GM12872 (cell line): ENCODE measurements at regions not wholly inside any gene's neighbourhood (a gene's known extent, or its start where the extent isn't known, plus 50 kb on each side); places are given as distances from the start of the nearest gene placed in this dataset.

Source experiments
- TF ChIP-seq, protein P1 (sequence below): IDR thresholded peaks from 3 replicates; pipeline ENCODE4 v1.5.1; 2011; ENCODE audit warnings: low read depth, mild to moderate bottlenecking, low read length, moderate library complexity; ENCODE audit not compliant: insufficient read depth

DNA sequence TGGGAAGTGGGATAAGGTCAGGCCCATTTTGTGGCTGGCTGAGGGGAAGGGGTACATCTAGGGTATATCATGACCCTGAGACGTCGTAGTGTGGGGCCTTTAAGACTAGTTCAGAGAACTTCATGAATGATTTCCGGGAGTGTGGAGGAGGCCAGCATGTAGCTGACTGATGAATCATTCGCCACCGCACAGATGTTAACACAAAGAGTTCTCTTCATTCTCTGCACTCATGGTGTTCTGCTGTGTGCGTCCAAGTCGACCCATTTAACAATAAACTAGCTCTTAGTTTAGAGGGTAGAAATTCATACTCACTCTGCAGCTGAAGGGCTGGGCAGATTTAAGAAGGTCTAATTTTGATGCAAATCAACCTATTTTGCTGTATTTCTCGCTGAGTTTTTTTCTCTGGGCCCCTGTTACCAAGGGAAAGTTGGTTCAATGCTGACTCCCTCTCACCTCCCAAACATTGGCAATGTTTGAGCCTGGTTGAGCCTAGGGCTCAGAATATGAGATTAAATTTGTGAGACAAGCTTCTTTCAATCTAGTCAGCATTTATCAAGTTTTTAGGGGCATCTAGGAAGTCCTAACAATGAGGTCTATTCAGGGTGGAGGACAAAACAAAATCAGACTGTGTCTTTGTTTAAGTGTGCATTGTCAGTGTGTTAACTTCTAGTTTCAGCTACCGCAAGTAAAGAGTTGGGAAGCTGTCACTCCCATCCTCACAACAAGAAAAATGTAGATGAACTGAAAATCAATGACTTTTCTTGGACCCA is 106.8 kb upstream of the CBLN4 start:
- TF ChIP-seq, protein P1, sequence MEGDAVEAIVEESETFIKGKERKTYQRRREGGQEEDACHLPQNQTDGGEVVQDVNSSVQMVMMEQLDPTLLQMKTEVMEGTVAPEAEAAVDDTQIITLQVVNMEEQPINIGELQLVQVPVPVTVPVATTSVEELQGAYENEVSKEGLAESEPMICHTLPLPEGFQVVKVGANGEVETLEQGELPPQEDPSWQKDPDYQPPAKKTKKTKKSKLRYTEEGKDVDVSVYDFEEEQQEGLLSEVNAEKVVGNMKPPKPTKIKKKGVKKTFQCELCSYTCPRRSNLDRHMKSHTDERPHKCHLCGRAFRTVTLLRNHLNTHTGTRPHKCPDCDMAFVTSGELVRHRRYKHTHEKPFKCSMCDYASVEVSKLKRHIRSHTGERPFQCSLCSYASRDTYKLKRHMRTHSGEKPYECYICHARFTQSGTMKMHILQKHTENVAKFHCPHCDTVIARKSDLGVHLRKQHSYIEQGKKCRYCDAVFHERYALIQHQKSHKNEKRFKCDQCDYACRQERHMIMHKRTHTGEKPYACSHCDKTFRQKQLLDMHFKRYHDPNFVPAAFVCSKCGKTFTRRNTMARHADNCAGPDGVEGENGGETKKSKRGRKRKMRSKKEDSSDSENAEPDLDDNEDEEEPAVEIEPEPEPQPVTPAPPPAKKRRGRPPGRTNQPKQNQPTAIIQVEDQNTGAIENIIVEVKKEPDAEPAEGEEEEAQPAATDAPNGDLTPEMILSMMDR: no peak

DNA sequence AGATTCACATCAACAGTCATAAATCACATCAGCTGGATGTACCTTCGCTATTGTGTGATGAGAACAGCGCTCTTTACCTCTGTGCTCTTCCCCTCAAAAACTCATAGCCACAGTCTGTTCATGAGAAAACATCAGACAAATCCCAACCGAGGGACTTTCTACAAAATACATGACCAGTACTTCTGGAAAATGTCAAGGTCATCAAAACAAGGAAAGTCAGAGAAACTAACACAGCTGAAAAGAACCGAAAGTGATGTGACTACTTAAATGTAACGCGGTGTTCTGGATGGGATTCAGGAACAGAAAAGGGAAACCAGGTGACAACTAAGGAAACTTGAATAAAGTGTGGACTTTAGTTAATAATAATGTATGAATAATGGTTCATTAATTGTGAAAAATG is 112.0 kb upstream of the CBLN4 start:
- TF ChIP-seq, protein P1: no peak

GRCh38 chr20:56121850-56122249 is 116.5 kb upstream of the CBLN4 start:
- TF ChIP-seq, protein P1: no peak

DNA sequence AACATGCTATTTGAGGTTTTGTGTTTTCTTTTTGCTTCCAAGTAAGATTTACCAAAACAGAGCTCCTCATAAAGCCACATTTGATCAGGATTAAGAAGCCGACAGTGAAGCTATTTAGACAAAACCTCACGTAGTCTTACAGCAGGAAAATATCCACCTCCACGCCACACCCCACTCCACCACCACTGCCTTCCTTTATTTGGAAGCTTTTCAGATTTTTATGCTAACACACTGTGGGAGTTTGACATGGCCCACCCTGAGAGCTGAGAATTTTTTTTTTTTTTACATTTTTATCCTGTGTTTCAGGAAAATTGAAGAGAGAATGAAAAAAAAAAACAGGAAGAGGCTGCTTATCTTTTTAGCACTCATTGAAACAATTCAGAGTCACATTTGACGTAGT is 104.8 kb upstream of the MC3R start:
- TF ChIP-seq, protein P1: no peak

GRCh38 chr20:56151834-56152233 is 96.7 kb upstream of the MC3R start:
- TF ChIP-seq, protein P1: no peak

- TF ChIP-seq, protein P1: no peak
These were observed 94.6 kb upstream of the MC3R start for GRCh38 chr20:56153926-56154325.

GRCh38 chr20:56155625-56156024 is 92.9 kb upstream of the MC3R start:
- TF ChIP-seq, protein P1: no peak
